GM23338 (cell line): ENCODE measurements at regions not wholly inside any gene's neighbourhood (a gene's known extent, or its start where the extent isn't known, plus 50 kb on each side); places are given as distances from the start of the nearest gene placed in this dataset.

Experiments used
- ATAC-seq: fragments of 200-7000 bp; cut with Tn5 transposase; 3 replicates; pipeline ENCODE4 v1.9.1; 2020
- DNase-seq: peaks from one replicate; pipeline ENCODE4 v3.0.0-alpha.2; 2015; ENCODE audit warnings: low spot score
- H2AFZ ChIP-seq: fragments of 200-600 bp; sonication (generic); 2 replicates; pipeline ENCODE4 v1.8.0; 2016; ENCODE audit warnings: antibody characterized with exemption, mild to moderate bottlenecking, moderate library complexity
- H3F3A ChIP-seq: fragments of 200-600 bp; sonication (generic); replicated peaks from 2 replicates; pipeline ENCODE4 v1.8.0; 2017; ENCODE audit warnings: antibody characterized with exemption, mixed run types, low read depth
- H3K27ac ChIP-seq: fragments of 200-600 bp; sonication (generic); 2 replicates; pipeline ENCODE4 v1.6.1; 2016; ENCODE audit warnings: low read depth
- H3K27me3 ChIP-seq: fragments of 200-600 bp; sonication (generic); 2 replicates; pipeline ENCODE4 v1.8.0; 2016; ENCODE audit warnings: mild to moderate bottlenecking, mixed run types, moderate library complexity; ENCODE audit not compliant: insufficient read depth
- H3K36me3 ChIP-seq: fragments of 200-600 bp; sonication (generic); 2 replicates; pipeline ENCODE4 v1.8.0; 2016; ENCODE audit warnings: mild to moderate bottlenecking; ENCODE audit not compliant: insufficient read depth
- H3K4me1 ChIP-seq: fragments of 200-600 bp; sonication (generic); 2 replicates; pipeline ENCODE4 v1.8.0; 2016; ENCODE audit warnings: mild to moderate bottlenecking, moderate library complexity; ENCODE audit not compliant: insufficient read depth
- H3K4me2 ChIP-seq: fragments of 200-600 bp; sonication (generic); 2 replicates; pipeline ENCODE4 v1.7.1; 2017; ENCODE audit warnings: mixed run types
- H3K4me3 ChIP-seq: fragments of 200-600 bp; sonication (generic); 2 replicates; pipeline ENCODE4 v1.6.1; 2016; ENCODE audit warnings: mixed run types
- H3K79me2 ChIP-seq: fragments of 200-600 bp; sonication (generic); replicated peaks from 2 replicates; pipeline ENCODE4 v1.8.0; 2017; ENCODE audit warnings: mild to moderate bottlenecking; ENCODE audit not compliant: insufficient read depth
- H3K9me2 ChIP-seq: fragments of 200-600 bp; sonication (generic); 2 replicates; pipeline ENCODE4 v1.8.0; 2017; ENCODE audit not compliant: insufficient read depth
- H4K20me1 ChIP-seq: fragments of 200-600 bp; sonication (generic); replicated peaks from 2 replicates; pipeline ENCODE4 v1.8.0; 2017; ENCODE audit warnings: mild to moderate bottlenecking; ENCODE audit not compliant: insufficient read depth
- H3K27ac Mint-ChIP-seq: 2 replicates; pipeline ENCODE4 v1.8.0; 2020; ENCODE audit warnings: inconsistent platforms, mild to moderate bottlenecking, moderate library complexity, mixed read lengths
- H3K27me3 Mint-ChIP-seq: 3 replicates; pipeline ENCODE4 v1.8.0; 2022; ENCODE audit warnings: low read depth, mild to moderate bottlenecking, moderate library complexity, mixed read lengths, inconsistent platforms; ENCODE audit not compliant: insufficient read depth, poor library complexity
- H3K36me3 Mint-ChIP-seq: 3 replicates; pipeline ENCODE4 v1.8.0; 2021; ENCODE audit warnings: low read depth, mild to moderate bottlenecking, inconsistent platforms, moderate library complexity, mixed read lengths
- H3K4me1 Mint-ChIP-seq: 3 replicates; pipeline ENCODE4 v1.8.0; 2020; ENCODE audit warnings: mild to moderate bottlenecking, inconsistent platforms, mixed read lengths
- H3K4me3 Mint-ChIP-seq: 3 replicates; pipeline ENCODE4 v1.8.0; 2021; ENCODE audit warnings: moderate library complexity, mild to moderate bottlenecking, inconsistent platforms, mixed read lengths
- H3K9me3 Mint-ChIP-seq: 3 replicates; pipeline ENCODE4 v1.8.0; 2020; ENCODE audit warnings: moderate library complexity, mild to moderate bottlenecking, inconsistent platforms, mixed read lengths
- CREB1 ChIP-seq: fragments of 250-450 bp; sonication (Bioruptor Pico); IDR thresholded peaks from 2 replicates; pipeline ENCODE4 v1.5.0; 2020; ENCODE audit warnings: low read depth, mild to moderate bottlenecking, moderate library complexity
- CTCF ChIP-seq, 2 experiments: fragments of 200-600 bp in 1 of 2; sonication (generic) in 1 of 2; conservative IDR thresholded peaks; 2 replicates each; pipeline versions ENCODE4 v1.5.1 to v1.6.1; 2016 to 2017; ENCODE audit warnings: antibody characterized with exemption in 2 of 2, low read depth in 2 of 2, mild to moderate bottlenecking in 2 of 2, moderate library complexity in 1 of 2
- ETS1 ChIP-seq: IDR thresholded peaks from 2 replicates; pipeline ENCODE4 v1.6.1; 2016; ENCODE audit warnings: antibody characterized with exemption
- EZH2 ChIP-seq: fragments of 200-600 bp; sonication (generic); IDR thresholded peaks from one replicate; pipeline ENCODE4 v1.8.0; 2017; ENCODE audit warnings: antibody characterized with exemption, mild to moderate bottlenecking, low read depth; ENCODE audit not compliant: unreplicated experiment
- EZH2phosphoT487 ChIP-seq: fragments of 200-600 bp; sonication (generic); IDR thresholded peaks from one replicate; pipeline ENCODE4 v1.8.1; 2018; ENCODE audit warnings: antibody characterized with exemption; ENCODE audit not compliant: unreplicated experiment
- NANOG ChIP-seq: IDR thresholded peaks from 2 replicates; pipeline ENCODE4 v1.6.1; 2016; ENCODE audit warnings: antibody characterized with exemption, borderline replicate concordance
- POLR2AphosphoS5 ChIP-seq: IDR thresholded peaks from 2 replicates; pipeline ENCODE4 v1.6.1; 2016; ENCODE audit warnings: antibody characterized with exemption, low read depth
- STAT1 ChIP-seq: IDR thresholded peaks from one replicate; pipeline ENCODE4 v1.6.1; 2016; ENCODE audit warnings: antibody characterized with exemption; ENCODE audit not compliant: unreplicated experiment
- ZNF114 ChIP-seq: fragments of 250-450 bp; sonication (Bioruptor Pico); IDR thresholded peaks from 2 replicates; pipeline ENCODE4 v1.5.0; 2020; ENCODE audit warnings: mild to moderate bottlenecking, moderate library complexity
- ZNF331 ChIP-seq: fragments of 250-450 bp; sonication (Bioruptor Pico); IDR thresholded peaks from 2 replicates; pipeline ENCODE4 v1.5.0; 2020; ENCODE audit warnings: low read depth, mild to moderate bottlenecking, moderate library complexity
- TF ChIP-seq, protein P1 (sequence below): fragments of 250-450 bp; sonication (Bioruptor Pico); IDR thresholded peaks from 2 replicates; pipeline ENCODE4 v1.5.0; 2020; ENCODE audit warnings: mild to moderate bottlenecking, moderate library complexity

DNA sequence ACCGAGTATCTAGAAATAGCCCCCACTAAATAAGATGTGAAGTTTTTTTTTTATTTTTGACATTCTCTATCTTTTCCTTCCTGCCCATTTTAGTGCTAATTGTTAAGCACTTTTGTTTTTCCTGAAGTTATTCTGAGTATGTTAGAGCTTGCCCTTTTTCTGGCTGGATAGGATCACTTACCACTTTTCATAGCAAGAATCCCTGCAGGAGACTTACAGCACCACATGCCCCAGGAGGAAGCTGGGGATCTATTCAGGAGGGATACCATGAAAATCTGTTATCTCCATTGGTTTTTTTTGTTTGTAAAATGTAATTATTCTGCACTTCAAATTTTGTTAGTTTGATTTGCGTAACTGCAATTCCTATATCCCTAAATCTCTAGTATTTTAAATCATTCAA, 968.4 kb downstream of the ZPLD1 start (continued):
- TF ChIP-seq CTCF (conservative IDR thresholded peaks at IDR 0.05; ENCODE audit: low read depth in 2 of 2) (no peak), ZNF114 (CRISPR knock-in tag) (no peak)

GRCh38 chr3:103406320-103406850, 971.6 kb downstream of the ZPLD1 start:
- Histone ChIP-seq H3K9me2 (no peaks in the 10 kb centered on the region), H3F3A (no peaks in the 10 kb centered on the region), H3K4me1 (peaks cover 6% of the 10 kb centered on the region; the same call in 1 of the 2 replicates), H3K79me2 (no peaks in the 10 kb centered on the region), H3K27ac (no peak overlapping the region), H2AFZ (no peak overlapping the region), H3K4me2 (no peak overlapping the region), H4K20me1 (no peaks in the 10 kb centered on the region), H3K36me3 (no peaks in the 10 kb centered on the region), H3K27me3 (no peaks in the 10 kb centered on the region), H3K4me3 (no peak overlapping the region)
- Mint-ChIP-seq H3K4me1 (peaks cover 10% of the 10 kb centered on the region; the same call in 2 of the 3 replicates), H3K36me3 (no peaks in the 10 kb centered on the region), H3K9me3 (no peaks in the 10 kb centered on the region), H3K4me3 (no peak overlapping the region), H3K27ac (no peak overlapping the region), H3K27me3 (no peaks in the 10 kb centered on the region)
- DNase-seq = no peak
- ATAC-seq = no peak
- TF ChIP-seq ZNF114 (CRISPR knock-in tag) (no peak), CREB1 (CRISPR knock-in tag) (no peak), ETS1 (no peak), EZH2phosphoT487 (no peak), STAT1 (no peak), POLR2AphosphoS5 (no peak), NANOG (no peak), ZNF331 (CRISPR knock-in tag) (no peak), CTCF (conservative IDR thresholded peaks at IDR 0.05; ENCODE audit: low read depth in 2 of 2) (no peak), EZH2 (no peak)
- TF ChIP-seq, protein P1, sequence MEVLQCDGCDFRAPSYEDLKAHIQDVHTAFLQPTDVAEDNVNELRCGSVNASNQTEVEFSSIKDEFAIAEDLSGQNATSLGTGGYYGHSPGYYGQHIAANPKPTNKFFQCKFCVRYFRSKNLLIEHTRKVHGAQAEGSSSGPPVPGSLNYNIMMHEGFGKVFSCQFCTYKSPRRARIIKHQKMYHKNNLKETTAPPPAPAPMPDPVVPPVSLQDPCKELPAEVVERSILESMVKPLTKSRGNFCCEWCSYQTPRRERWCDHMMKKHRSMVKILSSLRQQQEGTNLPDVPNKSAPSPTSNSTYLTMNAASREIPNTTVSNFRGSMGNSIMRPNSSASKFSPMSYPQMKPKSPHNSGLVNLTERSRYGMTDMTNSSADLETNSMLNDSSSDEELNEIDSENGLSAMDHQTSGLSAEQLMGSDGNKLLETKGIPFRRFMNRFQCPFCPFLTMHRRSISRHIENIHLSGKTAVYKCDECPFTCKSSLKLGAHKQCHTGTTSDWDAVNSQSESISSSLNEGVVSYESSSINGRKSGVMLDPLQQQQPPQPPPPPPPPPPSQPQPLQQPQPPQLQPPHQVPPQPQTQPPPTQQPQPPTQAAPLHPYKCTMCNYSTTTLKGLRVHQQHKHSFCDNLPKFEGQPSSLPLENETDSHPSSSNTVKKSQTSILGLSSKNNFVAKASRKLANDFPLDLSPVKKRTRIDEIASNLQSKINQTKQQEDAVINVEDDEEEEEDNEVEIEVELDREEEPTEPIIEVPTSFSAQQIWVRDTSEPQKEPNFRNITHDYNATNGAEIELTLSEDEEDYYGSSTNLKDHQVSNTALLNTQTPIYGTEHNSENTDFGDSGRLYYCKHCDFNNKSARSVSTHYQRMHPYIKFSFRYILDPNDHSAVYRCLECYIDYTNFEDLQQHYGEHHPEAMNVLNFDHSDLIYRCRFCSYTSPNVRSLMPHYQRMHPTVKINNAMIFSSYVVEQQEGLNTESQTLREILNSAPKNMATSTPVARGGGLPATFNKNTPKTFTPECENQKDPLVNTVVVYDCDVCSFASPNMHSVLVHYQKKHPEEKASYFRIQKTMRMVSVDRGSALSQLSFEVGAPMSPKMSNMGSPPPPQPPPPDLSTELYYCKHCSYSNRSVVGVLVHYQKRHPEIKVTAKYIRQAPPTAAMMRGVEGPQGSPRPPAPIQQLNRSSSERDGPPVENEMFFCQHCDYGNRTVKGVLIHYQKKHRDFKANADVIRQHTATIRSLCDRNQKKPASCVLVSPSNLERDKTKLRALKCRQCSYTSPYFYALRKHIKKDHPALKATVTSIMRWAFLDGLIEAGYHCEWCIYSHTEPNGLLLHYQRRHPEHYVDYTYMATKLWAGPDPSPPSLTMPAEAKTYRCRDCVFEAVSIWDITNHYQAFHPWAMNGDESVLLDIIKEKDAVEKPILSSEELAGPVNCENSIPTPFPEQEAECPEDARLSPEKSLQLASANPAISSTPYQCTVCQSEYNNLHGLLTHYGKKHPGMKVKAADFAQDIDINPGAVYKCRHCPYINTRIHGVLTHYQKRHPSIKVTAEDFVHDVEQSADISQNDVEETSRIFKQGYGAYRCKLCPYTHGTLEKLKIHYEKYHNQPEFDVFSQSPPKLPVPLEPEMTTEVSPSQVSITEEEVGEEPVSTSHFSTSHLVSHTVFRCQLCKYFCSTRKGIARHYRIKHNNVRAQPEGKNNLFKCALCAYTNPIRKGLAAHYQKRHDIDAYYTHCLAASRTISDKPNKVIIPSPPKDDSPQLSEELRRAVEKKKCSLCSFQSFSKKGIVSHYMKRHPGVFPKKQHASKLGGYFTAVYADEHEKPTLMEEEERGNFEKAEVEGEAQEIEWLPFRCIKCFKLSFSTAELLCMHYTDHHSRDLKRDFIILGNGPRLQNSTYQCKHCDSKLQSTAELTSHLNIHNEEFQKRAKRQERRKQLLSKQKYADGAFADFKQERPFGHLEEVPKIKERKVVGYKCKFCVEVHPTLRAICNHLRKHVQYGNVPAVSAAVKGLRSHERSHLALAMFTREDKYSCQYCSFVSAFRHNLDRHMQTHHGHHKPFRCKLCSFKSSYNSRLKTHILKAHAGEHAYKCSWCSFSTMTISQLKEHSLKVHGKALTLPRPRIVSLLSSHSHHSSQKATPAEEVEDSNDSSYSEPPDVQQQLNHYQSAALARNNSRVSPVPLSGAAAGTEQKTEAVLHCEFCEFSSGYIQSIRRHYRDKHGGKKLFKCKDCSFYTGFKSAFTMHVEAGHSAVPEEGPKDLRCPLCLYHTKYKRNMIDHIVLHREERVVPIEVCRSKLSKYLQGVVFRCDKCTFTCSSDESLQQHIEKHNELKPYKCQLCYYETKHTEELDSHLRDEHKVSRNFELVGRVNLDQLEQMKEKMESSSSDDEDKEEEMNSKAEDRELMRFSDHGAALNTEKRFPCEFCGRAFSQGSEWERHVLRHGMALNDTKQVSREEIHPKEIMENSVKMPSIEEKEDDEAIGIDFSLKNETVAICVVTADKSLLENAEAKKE (CRISPR knock-in tag) = no peak
